ENCODE measurements at regions not wholly inside any gene's neighbourhood (a gene's known extent, or its start where the extent isn't known, plus 50 kb on each side); places are given as distances from the start of the nearest gene placed in this dataset.

- H3K4me3 ChIP-seq = no peak overlapping the region
- H3K4me1 ChIP-seq (replicated peaks) = no peaks in the 10 kb centered on the region
- no peaks in the 10 kb centered on the region for H3K9me3 ChIP-seq
- TF ChIP-seq POLR2AphosphoS5 (IDR thresholded peaks at IDR 0.05) = no peak
- TF ChIP-seq, protein P1, sequence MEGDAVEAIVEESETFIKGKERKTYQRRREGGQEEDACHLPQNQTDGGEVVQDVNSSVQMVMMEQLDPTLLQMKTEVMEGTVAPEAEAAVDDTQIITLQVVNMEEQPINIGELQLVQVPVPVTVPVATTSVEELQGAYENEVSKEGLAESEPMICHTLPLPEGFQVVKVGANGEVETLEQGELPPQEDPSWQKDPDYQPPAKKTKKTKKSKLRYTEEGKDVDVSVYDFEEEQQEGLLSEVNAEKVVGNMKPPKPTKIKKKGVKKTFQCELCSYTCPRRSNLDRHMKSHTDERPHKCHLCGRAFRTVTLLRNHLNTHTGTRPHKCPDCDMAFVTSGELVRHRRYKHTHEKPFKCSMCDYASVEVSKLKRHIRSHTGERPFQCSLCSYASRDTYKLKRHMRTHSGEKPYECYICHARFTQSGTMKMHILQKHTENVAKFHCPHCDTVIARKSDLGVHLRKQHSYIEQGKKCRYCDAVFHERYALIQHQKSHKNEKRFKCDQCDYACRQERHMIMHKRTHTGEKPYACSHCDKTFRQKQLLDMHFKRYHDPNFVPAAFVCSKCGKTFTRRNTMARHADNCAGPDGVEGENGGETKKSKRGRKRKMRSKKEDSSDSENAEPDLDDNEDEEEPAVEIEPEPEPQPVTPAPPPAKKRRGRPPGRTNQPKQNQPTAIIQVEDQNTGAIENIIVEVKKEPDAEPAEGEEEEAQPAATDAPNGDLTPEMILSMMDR (IDR thresholded peaks at IDR 0.05) = no peak
- TF ChIP-seq POLR2A (IDR thresholded peaks at IDR 0.05) = no peak
- no peak overlapping the region for H3K27ac ChIP-seq
- no peak for DNase-seq (ENCODE audit: low spot score)
- peaks cover 2% of the 10 kb centered on the region for H3K27me3 ChIP-seq (replicated peaks; ENCODE audit: insufficient read depth)
- H3K36me3 ChIP-seq = no peaks in the 10 kb centered on the region
- intact Hi-C loops (cut with DNase I) = no loop called here
Observed at GRCh38 chr3:117266806-117267205, 557.2 kb downstream of the TUSC7 start.

- Histone ChIP-seq H3K36me3 (no peaks in the 10 kb centered on the region), H3K27me3 (replicated peaks; ENCODE audit: insufficient read depth) (peaks cover 2% of the 10 kb centered on the region), H3K9me3 (no peaks in the 10 kb centered on the region), H3K4me1 (replicated peaks) (no peaks in the 10 kb centered on the region), H3K27ac (no peak overlapping the region), H3K4me3 (no peak overlapping the region)
- intact Hi-C loops (cut with DNase I) = no loop called here
- 90% methylated on average over 2 of the region's 2 CpGs for WGBS
- no peak for DNase-seq (ENCODE audit: low spot score)
- TF ChIP-seq, protein P1 (IDR thresholded peaks at IDR 0.05) = no peak
- no peak for TF ChIP-seq POLR2AphosphoS5 (IDR thresholded peaks at IDR 0.05)
- TF ChIP-seq POLR2A (IDR thresholded peaks at IDR 0.05) = no peak
Observed at GRCh38 chr3:117268318-117268717, 558.7 kb downstream of the TUSC7 start.

DNA sequence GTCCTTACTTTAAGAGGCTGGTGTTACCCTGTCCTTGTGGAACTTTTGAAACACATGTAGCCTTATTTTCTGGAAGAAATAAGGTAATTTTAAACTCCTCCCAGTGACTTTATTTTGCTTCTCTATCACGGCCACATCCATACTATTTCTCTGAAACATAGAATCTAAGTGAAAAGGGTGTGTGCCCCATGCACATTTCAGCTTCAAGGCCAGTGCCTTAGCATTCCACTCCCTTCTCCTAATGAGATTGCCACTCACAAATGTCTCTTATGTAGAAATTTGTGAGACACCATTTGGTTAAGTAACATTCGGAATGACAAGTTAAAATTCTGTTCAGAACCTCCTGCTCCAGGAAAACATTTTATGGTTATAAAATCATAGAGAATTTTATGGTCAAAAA, 562.7 kb downstream of the TUSC7 start:
- TF ChIP-seq POLR2A (IDR thresholded peaks at IDR 0.05) = no peak
- TF ChIP-seq POLR2AphosphoS5 (IDR thresholded peaks at IDR 0.05) = no peak
- TF ChIP-seq, protein P1 (IDR thresholded peaks at IDR 0.05) = no peak
- Histone ChIP-seq H3K27ac (no peak overlapping the region), H3K4me1 (replicated peaks) (no peaks in the 10 kb centered on the region), H3K9me3 (no peaks in the 10 kb centered on the region), H3K36me3 (no peaks in the 10 kb centered on the region), H3K27me3 (replicated peaks; ENCODE audit: insufficient read depth) (peaks cover 2% of the 10 kb centered on the region), H3K4me3 (no peak overlapping the region)
- intact Hi-C loops (cut with DNase I) = no loop called here
- no peak for DNase-seq (ENCODE audit: low spot score)
- 95% methylated on average over 2 of the region's 2 CpGs for WGBS

DNA sequence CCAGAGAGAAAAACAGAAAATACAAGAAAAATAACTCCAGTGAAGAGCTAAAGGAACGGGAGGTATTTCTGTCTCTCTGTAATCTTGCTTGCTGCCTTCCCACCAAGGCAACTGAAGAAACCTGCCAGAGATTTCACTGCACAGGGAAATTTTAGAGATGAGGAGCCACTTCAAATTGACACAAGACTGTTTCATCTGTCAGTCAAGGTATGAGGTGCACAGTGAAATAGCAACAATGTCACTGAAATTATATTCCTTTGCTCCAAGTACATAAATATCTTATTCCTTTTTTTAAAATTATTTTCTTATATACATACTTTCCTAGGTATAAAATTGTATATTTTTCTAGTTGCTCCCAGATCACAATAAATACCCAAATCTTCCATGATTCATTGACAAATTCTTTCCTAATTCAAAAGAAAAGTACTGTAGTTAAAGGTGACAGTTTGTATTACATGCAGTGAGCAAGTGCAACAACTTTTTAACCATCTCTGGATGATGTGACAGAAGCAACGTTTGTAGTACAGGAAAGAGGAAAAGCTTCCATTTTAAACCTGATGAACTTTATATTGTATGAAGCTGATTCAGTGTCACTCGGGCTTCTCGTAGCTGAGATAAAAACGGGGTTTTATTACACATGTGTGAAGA, 563.4 kb downstream of the TUSC7 start:
- no peak for DNase-seq (ENCODE audit: low spot score)
- no peak overlapping the region for H3K4me3 ChIP-seq
- H3K9me3 ChIP-seq = no peaks in the 10 kb centered on the region
- TF ChIP-seq POLR2AphosphoS5 (IDR thresholded peaks at IDR 0.05) (no peak), POLR2A (IDR thresholded peaks at IDR 0.05) (no peak)
- TF ChIP-seq, protein P1 (IDR thresholded peaks at IDR 0.05) = no peak
- H3K4me1 ChIP-seq (replicated peaks) = no peaks in the 10 kb centered on the region
- WGBS = 43% methylated on average over 5 of the region's 5 CpGs
- H3K27ac ChIP-seq = no peak overlapping the region
- peaks cover 2% of the 10 kb centered on the region for H3K27me3 ChIP-seq (replicated peaks; ENCODE audit: insufficient read depth)
- intact Hi-C loops (cut with DNase I) = no loop called here
- no peaks in the 10 kb centered on the region for H3K36me3 ChIP-seq

- Histone ChIP-seq H3K4me1 (replicated peaks) (peaks cover 7% of the 10 kb centered on the region), H3K4me3 (no peak overlapping the region), H3K27me3 (replicated peaks; ENCODE audit: insufficient read depth) (no peaks in the 10 kb centered on the region), H3K27ac (no peak overlapping the region), H3K36me3 (no peaks in the 10 kb centered on the region), H3K9me3 (no peaks in the 10 kb centered on the region)
- WGBS = 42% methylated on average over 2 of the region's 2 CpGs
- no peak for DNase-seq (ENCODE audit: low spot score)
- intact Hi-C loops (cut with DNase I) = no loop called here
- TF ChIP-seq POLR2AphosphoS5 (IDR thresholded peaks at IDR 0.05) (no peak), POLR2A (IDR thresholded peaks at IDR 0.05) (no peak)
- TF ChIP-seq, protein P1 (IDR thresholded peaks at IDR 0.05) = no peak
Observed at GRCh38 chr3:117277816-117278215, 568.2 kb downstream of the TUSC7 start.

Data from prostate gland (tissue), 2 donors.